ENCODE measurements at regions not wholly inside any gene's neighbourhood (a gene's known extent, or its start where the extent isn't known, plus 50 kb on each side); places are given as distances from the start of the nearest gene placed in this dataset.

GRCh38 chr13:65889368-65889767 is 1340.8 kb downstream of the PCDH9 start:
- H3K4me3 ChIP-seq (ENCODE audit: low read depth, low read length) = no peak overlapping the region
- no peak for DNase-seq (ENCODE audit: low read depth)
- in situ Hi-C loops (cut with HindIII; ENCODE audit: low sequenced_read_pairs) = no loop called here
- no peak for TF ChIP-seq CTCF (IDR thresholded peaks at IDR 0.05; ENCODE audit: low read depth, low read length, missing control alignments)

GRCh38 chr13:65882810-65883209 is 1347.3 kb downstream of the PCDH9 start:
- no peak for TF ChIP-seq CTCF (IDR thresholded peaks at IDR 0.05; ENCODE audit: low read depth, low read length, missing control alignments)
- no peak for DNase-seq (ENCODE audit: low read depth)
- in situ Hi-C loops (cut with HindIII; ENCODE audit: low sequenced_read_pairs) = no loop called here
- H3K4me3 ChIP-seq (ENCODE audit: low read depth, low read length) = no peak overlapping the region

- H3K4me3 ChIP-seq (ENCODE audit: low read depth, low read length) = no peak overlapping the region
- in situ Hi-C loops (cut with HindIII; ENCODE audit: low sequenced_read_pairs) = no loop called here
- TF ChIP-seq CTCF (IDR thresholded peaks at IDR 0.05; ENCODE audit: low read depth, low read length, missing control alignments) = no peak
- DNase-seq (ENCODE audit: low read depth) = no peak
Measured at GRCh38 chr13:65881561-65882155, 1348.5 kb downstream of the PCDH9 start.

GRCh38 chr13:65875031-65875430 is 1355.1 kb downstream of the PCDH9 start:
- TF ChIP-seq CTCF (IDR thresholded peaks at IDR 0.05; ENCODE audit: low read depth, low read length, missing control alignments) = no peak
- H3K4me3 ChIP-seq (ENCODE audit: low read depth, low read length) = no peak overlapping the region
- no peak for DNase-seq (ENCODE audit: low read depth)
- in situ Hi-C loops (cut with HindIII; ENCODE audit: low sequenced_read_pairs) = no loop called here

- in situ Hi-C loops (cut with HindIII; ENCODE audit: low sequenced_read_pairs) = no loop called here
- DNase-seq (ENCODE audit: low read depth) = no peak
- no peak overlapping the region for H3K4me3 ChIP-seq (ENCODE audit: low read depth, low read length)
- no peak for TF ChIP-seq CTCF (IDR thresholded peaks at IDR 0.05; ENCODE audit: low read depth, low read length, missing control alignments)
Measured at GRCh38 chr13:65872448-65872847, 1357.7 kb downstream of the PCDH9 start.

GRCh38 chr13:65868884-65869283 is 1361.3 kb downstream of the PCDH9 start:
- in situ Hi-C loops (cut with HindIII; ENCODE audit: low sequenced_read_pairs) = no loop called here
- no peak for TF ChIP-seq CTCF (IDR thresholded peaks at IDR 0.05; ENCODE audit: low read depth, low read length, missing control alignments)
- DNase-seq (ENCODE audit: low read depth) = no peak
- H3K4me3 ChIP-seq (ENCODE audit: low read depth, low read length) = no peak overlapping the region
